Naive B cell (primary cell): ENCODE measurements at regions not wholly inside any gene's neighbourhood (a gene's known extent, or its start where the extent isn't known, plus 50 kb on each side); places are given as distances from the start of the nearest gene placed in this dataset.

ENCODE experiments used
- ATAC-seq, 2 donors: fragments of 150-1000 bp; cut with Tn5 transposase; 2 replicates each; pipeline ENCODE4 v1.10.0; 2021; ENCODE audit warnings: low read depth in 2 of 2, mild to moderate bottlenecking in 2 of 2, moderate library complexity in 2 of 2
- DNase-seq: peaks from one replicate; pipeline ENCODE4 v3.0.0; 2022
- H3K27ac Mint-ChIP-seq, 6 donors: one replicate each; pipeline ENCODE4 v1.8.0; 2020 to 2022; ENCODE audit warnings: mild to moderate bottlenecking in 6 of 6, mixed read lengths in 6 of 6, moderate library complexity in 5 of 6, inconsistent platforms in 2 of 6
- H3K27me3 Mint-ChIP-seq, 3 donors: one replicate each; pipeline ENCODE4 v1.8.0; 2021 to 2022; ENCODE audit warnings: mixed read lengths in 3 of 3, mild to moderate bottlenecking in 1 of 3
- H3K36me3 Mint-ChIP-seq, 2 donors: one replicate each; pipeline ENCODE4 v1.8.0; 2020 to 2022; ENCODE audit warnings: mixed read lengths in 2 of 2, inconsistent platforms in 1 of 2, mild to moderate bottlenecking in 1 of 2
- H3K4me1 Mint-ChIP-seq, 3 donors: one replicate each; pipeline ENCODE4 v1.8.0; 2020 to 2022; ENCODE audit warnings: mixed read lengths in 3 of 3, inconsistent platforms in 1 of 3, mild to moderate bottlenecking in 1 of 3, moderate library complexity in 1 of 3
- H3K4me3 Mint-ChIP-seq, 8 donors: one replicate each; pipeline ENCODE4 v1.8.0; 2020 to 2022; ENCODE audit warnings: mild to moderate bottlenecking in 8 of 8, mixed read lengths in 8 of 8, moderate library complexity in 8 of 8, inconsistent platforms in 2 of 8
- H3K9me3 Mint-ChIP-seq, 7 donors: one replicate each; pipeline ENCODE4 v1.8.0; 2020 to 2022; ENCODE audit warnings: mixed read lengths in 7 of 7, mild to moderate bottlenecking in 5 of 7, inconsistent platforms in 2 of 7, moderate library complexity in 1 of 7

- H3K9me3 Mint-ChIP-seq: peaks cover 0 to 5% (median 0%) of the 10 kb centered on the region in 7 donors
- ATAC-seq (no peak), DNase-seq (no peak)
- H3K4me3 Mint-ChIP-seq: no peak overlapping the region
- H3K36me3 Mint-ChIP-seq: no peaks in the 10 kb centered on the region
- no peak overlapping the region for H3K27ac Mint-ChIP-seq
- peaks cover 0 to 4% (median 0%) of the 10 kb centered on the region in 3 donors for H3K4me1 Mint-ChIP-seq
- H3K27me3 Mint-ChIP-seq: peaks cover 0 to 8% (median 3%) of the 10 kb centered on the region in 3 donors
Observed at GRCh38 chr2:134770702-134771101, 51.9 kb upstream of the TMEM163 start.

- H3K9me3 Mint-ChIP-seq: peaks cover 0 to 2% (median 0%) of the 10 kb centered on the region in 7 donors
- H3K4me3 Mint-ChIP-seq: no peak overlapping the region
- no peak for ATAC-seq
- no peaks in the 10 kb centered on the region for H3K36me3 Mint-ChIP-seq
- peaks cover 0 to 4% (median 0%) of the 10 kb centered on the region in 3 donors for H3K4me1 Mint-ChIP-seq
- peaks cover 0 to 1% (median 0%) of the 10 kb centered on the region in 3 donors for H3K27me3 Mint-ChIP-seq
- no peak for DNase-seq
- no peak overlapping the region for H3K27ac Mint-ChIP-seq
Observed at GRCh38 chr2:134771313-134771801, 52.6 kb upstream of the TMEM163 start.

GRCh38 chr2:134772493-134773169, 53.8 kb upstream of the TMEM163 start:
- H3K9me3 Mint-ChIP-seq: peaks cover 0 to 2% (median 0%) of the 10 kb centered on the region in 7 donors
- H3K4me3 Mint-ChIP-seq: no peak overlapping the region
- H3K27me3 Mint-ChIP-seq: peaks cover 0 to 4% (median 0%) of the 10 kb centered on the region in 3 donors
- no peak overlapping the region for H3K27ac Mint-ChIP-seq
- H3K4me1 Mint-ChIP-seq: peaks cover 0 to 4% (median under 1%) of the 10 kb centered on the region in 3 donors
- H3K36me3 Mint-ChIP-seq: no peaks in the 10 kb centered on the region
- DNase-seq (no peak), ATAC-seq (no peak)

GRCh38 chr2:134773335-134773734, 54.5 kb upstream of the TMEM163 start:
- no peak for DNase-seq
- H3K27me3 Mint-ChIP-seq: peaks cover 0 to 4% (median 0%) of the 10 kb centered on the region in 3 donors
- H3K4me1 Mint-ChIP-seq: peaks cover 0 to 10% (median 6%) of the 10 kb centered on the region in 3 donors
- peaks cover 0 to 2% (median 0%) of the 10 kb centered on the region in 7 donors for H3K9me3 Mint-ChIP-seq
- H3K36me3 Mint-ChIP-seq: no peaks in the 10 kb centered on the region
- peak; percentile 54 to 82 for ATAC-seq
- no peak overlapping the region for H3K27ac Mint-ChIP-seq
- H3K4me3 Mint-ChIP-seq: no peak overlapping the region

GRCh38 chr2:134773759-134774742, 55.3 kb upstream of the TMEM163 start:
- Mint-ChIP-seq H3K27ac (peak overlapping the region in 1 of 6 donors; percentile 40), H3K9me3 (no peaks in the 10 kb centered on the region), H3K27me3 (peaks cover 0 to 4% (median 0%) of the 10 kb centered on the region in 3 donors), H3K4me1 (peaks cover 0 to 10% (median 6%) of the 10 kb centered on the region in 3 donors), H3K4me3 (no peak overlapping the region), H3K36me3 (no peaks in the 10 kb centered on the region)
- DNase-seq: no peak
- ATAC-seq: peak in 1 of 2 donors; percentile 21

GRCh38 chr2:134774786-134775641, 56.2 kb upstream of the TMEM163 start:
- Mint-ChIP-seq H3K36me3 (no peaks in the 10 kb centered on the region), H3K4me3 (no peak overlapping the region), H3K27me3 (peaks cover 0 to 4% (median 0%) of the 10 kb centered on the region in 3 donors), H3K27ac (peak overlapping the region in 1 of 6 donors; percentile 40), H3K4me1 (peaks cover 0 to 10% (median 6%) of the 10 kb centered on the region in 3 donors), H3K9me3 (no peaks in the 10 kb centered on the region)
- ATAC-seq (no peak), DNase-seq (no peak)

- H3K9me3 Mint-ChIP-seq: no peaks in the 10 kb centered on the region
- no peak for ATAC-seq
Observed at GRCh38 chr2:134776836-134777235, 58.0 kb upstream of the TMEM163 start.

GRCh38 chr2:134777593-134777992, 58.8 kb upstream of the TMEM163 start:
- Mint-ChIP-seq H3K36me3 (no peaks in the 10 kb centered on the region), H3K4me3 (no peak overlapping the region), H3K27me3 (peaks cover 0 to 8% (median 2%) of the 10 kb centered on the region in 3 donors), H3K27ac (peak overlapping the region in 1 of 6 donors; percentile 79), H3K4me1 (peaks cover 0 to 10% (median 6%) of the 10 kb centered on the region in 3 donors), H3K9me3 (no peaks in the 10 kb centered on the region)
- DNase-seq (no peak), ATAC-seq (no peak)

More at GRCh38 chr2:134776836-134777235, 58.0 kb upstream of the TMEM163 start:
- Mint-ChIP-seq H3K27ac (no peak overlapping the region), H3K4me1 (peaks cover 0 to 10% (median 6%) of the 10 kb centered on the region in 3 donors), H3K4me3 (no peak overlapping the region), H3K27me3 (peaks cover 0 to 4% (median 0%) of the 10 kb centered on the region in 3 donors), H3K36me3 (no peaks in the 10 kb centered on the region)
- no peak for DNase-seq

GRCh38 chr2:134778372-134778771, 59.6 kb upstream of the TMEM163 start:
- no peak for DNase-seq
- Mint-ChIP-seq H3K36me3 (no peaks in the 10 kb centered on the region), H3K27ac (no peak overlapping the region), H3K27me3 (peaks cover 0 to 10% (median 6%) of the 10 kb centered on the region in 3 donors), H3K9me3 (no peaks in the 10 kb centered on the region), H3K4me3 (no peak overlapping the region), H3K4me1 (peaks cover 0 to 10% (median 6%) of the 10 kb centered on the region in 3 donors)
- no peak for ATAC-seq

- no peak overlapping the region for H3K4me3 Mint-ChIP-seq
- H3K9me3 Mint-ChIP-seq: peaks cover 0 to 2% (median 0%) of the 10 kb centered on the region in 7 donors
- ATAC-seq: no peak
- H3K4me1 Mint-ChIP-seq: peaks cover 5 to 14% (median 6%) of the 10 kb centered on the region in 3 donors
- H3K27ac Mint-ChIP-seq: peak overlapping the region in 1 of 6 donors; percentile 7
- H3K27me3 Mint-ChIP-seq: peaks cover 0 to 10% (median 9%) of the 10 kb centered on the region in 3 donors
- H3K36me3 Mint-ChIP-seq: no peaks in the 10 kb centered on the region
- no peak for DNase-seq
Observed at GRCh38 chr2:134780972-134781371, 57.4 kb upstream of the ACMSD start.

GRCh38 chr2:134782107-134782506, 56.3 kb upstream of the ACMSD start:
- DNase-seq: no peak
- no peak for ATAC-seq
- no peak overlapping the region for H3K4me3 Mint-ChIP-seq

GRCh38 chr2:134782792-134783191, 55.6 kb upstream of the ACMSD start:
- H3K27me3 Mint-ChIP-seq: peaks cover 0 to 9% (median 6%) of the 10 kb centered on the region in 3 donors
- peaks cover 5 to 11% (median 5%) of the 10 kb centered on the region in 3 donors for H3K4me1 Mint-ChIP-seq
- H3K27ac Mint-ChIP-seq: no peak overlapping the region
- H3K9me3 Mint-ChIP-seq: peaks cover 0 to 4% (median 0%) of the 10 kb centered on the region in 7 donors
- ATAC-seq (peak; percentile 61 to 63), DNase-seq (no peak)
- no peak overlapping the region for H3K4me3 Mint-ChIP-seq
- H3K36me3 Mint-ChIP-seq: no peaks in the 10 kb centered on the region

More at GRCh38 chr2:134782107-134782506, 56.3 kb upstream of the ACMSD start:
- Mint-ChIP-seq H3K9me3 (peaks cover 0 to 4% (median 0%) of the 10 kb centered on the region in 7 donors), H3K4me1 (peaks cover 5 to 14% (median 6%) of the 10 kb centered on the region in 3 donors), H3K27ac (no peak overlapping the region), H3K27me3 (peaks cover 0 to 9% (median 6%) of the 10 kb centered on the region in 3 donors), H3K36me3 (no peaks in the 10 kb centered on the region)
